Activated CD8-positive, alpha-beta T cell treated with anti-CD3 and anti-CD28 coated beads for 36 hours (primary cell): ENCODE measurements at regions not wholly inside any gene's neighbourhood (a gene's known extent, or its start where the extent isn't known, plus 50 kb on each side); places are given as distances from the start of the nearest gene placed in this dataset.

Experiments used
- ATAC-seq: fragments of 200-7000 bp; cut with Tn5 transposase; one replicate; pipeline ENCODE4 v1.10.0; 2021; ENCODE audit warnings: mild to moderate bottlenecking, moderate library complexity
- CTCF ChIA-PET: fragments of 350-600 bp; sonication (Branson Sonifier 250); formaldehyde crosslinking; loops from one replicate; lab custom pipeline; 2021; ENCODE audit warnings: antibody characterized with exemption; lab: Charles Lee
- POLR2A ChIA-PET: fragments of 350-600 bp; sonication (Branson Sonifier 250); formaldehyde crosslinking; loops from one replicate; lab custom pipeline; 2021; ENCODE audit warnings: antibody characterized with exemption; lab: Charles Lee
- DNase-seq: peaks from one replicate; pipeline ENCODE4 v3.0.0-alpha.2; 2020
- H3K27ac Mint-ChIP-seq: one replicate; pipeline ENCODE4 v1.8.0; 2021; ENCODE audit warnings: mild to moderate bottlenecking, mixed read lengths
- H3K27me3 Mint-ChIP-seq: one replicate; pipeline ENCODE4 v1.8.0; 2021; ENCODE audit warnings: mixed read lengths
- H3K36me3 Mint-ChIP-seq: one replicate; pipeline ENCODE4 v1.8.0; 2021; ENCODE audit warnings: low read depth, mixed read lengths
- H3K4me1 Mint-ChIP-seq: one replicate; pipeline ENCODE4 v1.8.0; 2021; ENCODE audit warnings: low read depth, mixed read lengths
- H3K4me3 Mint-ChIP-seq: one replicate; pipeline ENCODE4 v1.8.0; 2021; ENCODE audit warnings: mild to moderate bottlenecking, moderate library complexity, mixed read lengths
- H3K9me3 Mint-ChIP-seq: one replicate; pipeline ENCODE4 v1.8.0; 2021; ENCODE audit warnings: mixed read lengths
- intact Hi-C: fragments of 100-400 bp; cut with micrococcal nuclease; formaldehyde crosslinking; loops from one replicate; pipeline ENCODE4 v1.10.0; 2022
- TF ChIP-seq, protein P1 (sequence below): fragments of 200-600 bp; IDR thresholded peaks from one replicate; pipeline ENCODE4 v1.8.0; 2022; ENCODE audit warnings: antibody characterized with exemption, mild to moderate bottlenecking

DNA sequence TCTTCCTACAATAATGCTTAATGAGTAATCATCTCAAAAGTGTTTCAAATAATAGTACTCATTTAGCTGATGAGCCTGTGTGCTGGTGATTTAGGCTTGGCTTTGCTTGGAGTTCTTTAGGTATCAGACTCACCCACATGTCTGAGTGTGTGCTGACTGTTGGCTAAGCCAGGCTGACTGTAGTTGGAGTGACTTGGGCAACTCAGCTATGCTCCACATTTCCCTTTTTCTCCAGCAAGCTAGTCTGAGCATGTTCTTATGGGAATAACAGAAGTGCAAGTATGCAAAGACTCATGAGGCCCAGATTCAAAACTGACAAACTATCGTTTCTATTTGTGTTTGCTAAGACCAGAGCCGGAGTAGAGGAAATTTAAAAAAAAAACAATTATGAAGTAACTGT, 99.0 kb upstream of the ADGRL4 start:
- ChIA-PET CTCF (no interaction called here), POLR2A (no interaction called here)
- Mint-ChIP-seq H3K27ac (no peak overlapping the region), H3K4me1 (no peaks in the 10 kb centered on the region), H3K27me3 (no peaks in the 10 kb centered on the region), H3K36me3 (no peaks in the 10 kb centered on the region), H3K9me3 (peaks cover 4% of the 10 kb centered on the region), H3K4me3 (no peak overlapping the region)
- DNase-seq = no peak
- intact Hi-C loops = no loop called here
- no peak for ATAC-seq
- TF ChIP-seq, protein P1, sequence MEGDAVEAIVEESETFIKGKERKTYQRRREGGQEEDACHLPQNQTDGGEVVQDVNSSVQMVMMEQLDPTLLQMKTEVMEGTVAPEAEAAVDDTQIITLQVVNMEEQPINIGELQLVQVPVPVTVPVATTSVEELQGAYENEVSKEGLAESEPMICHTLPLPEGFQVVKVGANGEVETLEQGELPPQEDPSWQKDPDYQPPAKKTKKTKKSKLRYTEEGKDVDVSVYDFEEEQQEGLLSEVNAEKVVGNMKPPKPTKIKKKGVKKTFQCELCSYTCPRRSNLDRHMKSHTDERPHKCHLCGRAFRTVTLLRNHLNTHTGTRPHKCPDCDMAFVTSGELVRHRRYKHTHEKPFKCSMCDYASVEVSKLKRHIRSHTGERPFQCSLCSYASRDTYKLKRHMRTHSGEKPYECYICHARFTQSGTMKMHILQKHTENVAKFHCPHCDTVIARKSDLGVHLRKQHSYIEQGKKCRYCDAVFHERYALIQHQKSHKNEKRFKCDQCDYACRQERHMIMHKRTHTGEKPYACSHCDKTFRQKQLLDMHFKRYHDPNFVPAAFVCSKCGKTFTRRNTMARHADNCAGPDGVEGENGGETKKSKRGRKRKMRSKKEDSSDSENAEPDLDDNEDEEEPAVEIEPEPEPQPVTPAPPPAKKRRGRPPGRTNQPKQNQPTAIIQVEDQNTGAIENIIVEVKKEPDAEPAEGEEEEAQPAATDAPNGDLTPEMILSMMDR = no peak

DNA sequence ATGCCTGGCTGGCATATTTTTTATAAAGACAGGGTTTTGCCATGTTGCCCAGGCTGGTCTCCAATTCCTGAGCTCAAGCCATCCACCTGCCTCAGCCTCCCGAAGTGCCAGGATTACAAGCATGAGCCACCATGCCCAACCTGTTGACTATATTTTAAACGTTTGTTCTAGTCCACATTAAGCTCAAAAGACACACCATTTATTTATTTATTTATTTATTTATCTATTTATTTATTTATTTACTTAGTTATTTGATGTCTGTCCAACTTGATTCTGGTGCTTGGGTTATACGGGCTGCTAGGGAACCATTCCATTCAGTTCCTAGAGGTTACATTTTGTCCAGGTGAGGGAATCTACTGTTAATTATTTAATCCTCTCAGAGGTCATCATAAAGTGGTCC, 98.1 kb upstream of the ADGRL4 start:
- DNase-seq (no peak), ATAC-seq (no peak)
- Mint-ChIP-seq H3K9me3 (peaks cover 4% of the 10 kb centered on the region), H3K36me3 (no peaks in the 10 kb centered on the region), H3K4me3 (no peak overlapping the region), H3K4me1 (no peaks in the 10 kb centered on the region), H3K27me3 (no peaks in the 10 kb centered on the region), H3K27ac (no peak overlapping the region)
- intact Hi-C loops = no loop called here
- POLR2A ChIA-PET = no interaction called here
- CTCF ChIA-PET = no interaction called here
- TF ChIP-seq, protein P1 = no peak

GRCh38 chr1:79100385-79100784, 93.9 kb upstream of the ADGRL4 start:
- H3K4me1 Mint-ChIP-seq = no peaks in the 10 kb centered on the region
- intact Hi-C loops = no loop called here
- no peak overlapping the region for H3K27ac Mint-ChIP-seq
- H3K4me3 Mint-ChIP-seq = no peak overlapping the region
- TF ChIP-seq, protein P1 = no peak
- H3K27me3 Mint-ChIP-seq = no peaks in the 10 kb centered on the region
- ChIA-PET POLR2A (no interaction called here), CTCF (no interaction called here)
- no peaks in the 10 kb centered on the region for H3K36me3 Mint-ChIP-seq
- DNase-seq (no peak), ATAC-seq (no peak)
- no peaks in the 10 kb centered on the region for H3K9me3 Mint-ChIP-seq

DNA sequence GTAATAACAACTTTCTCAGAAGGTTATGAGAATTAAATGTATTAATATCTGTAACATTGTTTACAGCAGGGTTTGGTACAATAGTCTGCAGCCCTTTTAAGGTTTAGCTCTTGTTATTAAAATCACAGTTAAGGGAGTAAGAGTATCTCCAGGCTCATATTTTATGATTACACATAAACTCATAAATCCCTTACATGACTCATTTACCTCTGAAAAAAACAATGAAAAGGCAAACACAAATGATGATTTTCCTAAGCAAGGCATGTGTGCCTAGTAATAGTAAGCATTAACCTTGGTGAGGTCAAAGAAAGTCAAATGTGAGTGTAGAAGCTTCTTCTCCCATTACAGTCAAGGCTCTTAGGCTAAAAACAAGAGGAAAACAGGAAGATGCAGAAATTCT, 84.5 kb upstream of the ADGRL4 start:
- POLR2A ChIA-PET = no interaction called here
- Mint-ChIP-seq H3K4me3 (no peak overlapping the region), H3K27ac (no peak overlapping the region), H3K9me3 (no peaks in the 10 kb centered on the region), H3K4me1 (no peaks in the 10 kb centered on the region), H3K27me3 (no peaks in the 10 kb centered on the region), H3K36me3 (no peaks in the 10 kb centered on the region)
- intact Hi-C loops = no loop called here
- no peak for DNase-seq
- no peak for ATAC-seq
- TF ChIP-seq, protein P1 = no peak
- CTCF ChIA-PET = no interaction called here

DNA sequence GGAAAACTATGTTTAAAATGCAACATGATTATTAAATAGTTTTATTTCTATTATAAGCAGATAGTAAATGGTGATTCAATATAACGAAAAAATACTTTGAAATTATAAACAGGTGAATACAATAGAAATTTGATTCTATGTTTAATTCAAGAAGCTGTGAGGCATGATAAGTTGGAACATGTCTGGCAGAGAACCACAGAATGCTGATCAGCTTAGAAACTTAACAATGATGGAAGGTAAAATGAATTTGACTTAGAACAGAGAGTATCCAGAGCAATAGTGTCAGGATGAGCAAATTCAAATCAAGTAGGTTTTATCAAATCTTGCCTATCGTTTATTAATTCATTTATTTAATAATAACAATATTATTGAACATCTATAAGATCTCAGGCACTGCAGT, 83.4 kb upstream of the ADGRL4 start:
- intact Hi-C loops = no loop called here
- no peaks in the 10 kb centered on the region for H3K27me3 Mint-ChIP-seq

More for the DNA sequence above, 83.4 kb upstream of the ADGRL4 start:
- no peaks in the 10 kb centered on the region for H3K36me3 Mint-ChIP-seq
- TF ChIP-seq, protein P1 = no peak
- ChIA-PET POLR2A (no interaction called here), CTCF (no interaction called here)
- DNase-seq (no peak), ATAC-seq (no peak)
- H3K9me3 Mint-ChIP-seq = no peaks in the 10 kb centered on the region
- no peak overlapping the region for H3K27ac Mint-ChIP-seq
- H3K4me1 Mint-ChIP-seq = no peaks in the 10 kb centered on the region
- H3K4me3 Mint-ChIP-seq = no peak overlapping the region
